ENCODE measurements at regions not wholly inside any gene's neighbourhood (a gene's known extent, or its start where the extent isn't known, plus 50 kb on each side); places are given as distances from the start of the nearest gene placed in this dataset.
"Not testable (repeated sequence)": the region's sequence is repeated elsewhere in the genome, so short reads cannot be mapped to it uniquely, and the experiment has no call there.

GRCh38 chr12:125515887-125516286 lies 450.7 kb downstream of the AACS start:
- DNase-seq, result no peak

- DNase-seq, result no peak
Measured at GRCh38 chr12:125518074-125518473, 452.8 kb downstream of the AACS start.

GRCh38 chr12:125519026-125519651 lies 453.9 kb downstream of the AACS start:
- no peak for DNase-seq

- no peak for DNase-seq
Measured at GRCh38 chr12:125525879-125526278, 460.6 kb downstream of the AACS start.

GRCh38 chr12:125528281-125528680 lies 463.0 kb downstream of the AACS start:
- no peak for DNase-seq

GRCh38 chr12:125530201-125530600 lies 465.0 kb downstream of the AACS start:
- DNase-seq, result no peak

- no peak for DNase-seq
Measured at GRCh38 chr12:125530876-125531275, 465.6 kb downstream of the AACS start.

- no peak for DNase-seq
Measured at GRCh38 chr12:125531574-125531973, 466.3 kb downstream of the AACS start.

- DNase-seq, result no peak
Measured at GRCh38 chr12:125533434-125534029, 468.3 kb downstream of the AACS start.

- no peak for DNase-seq
Measured at GRCh38 chr12:125538401-125539199, 473.4 kb downstream of the AACS start.

GRCh38 chr12:125540580-125541204 lies 475.5 kb downstream of the AACS start:
- DNase-seq, result no peak

GRCh38 chr12:125544960-125545359 lies 479.7 kb downstream of the AACS start:
- DNase-seq, result no peak

- no peak for DNase-seq
Measured at GRCh38 chr12:125549171-125549570, 483.9 kb downstream of the AACS start.

GRCh38 chr12:125549836-125550235 lies 484.6 kb downstream of the AACS start:
- no peak for DNase-seq

GRCh38 chr12:125552295-125552694 lies 487.1 kb downstream of the AACS start:
- DNase-seq, result no peak

GRCh38 chr12:125561008-125561407 lies 495.8 kb downstream of the AACS start:
- DNase-seq, result not testable (repeated sequence)

GRCh38 chr12:125564753-125565152 lies 499.5 kb downstream of the AACS start:
- DNase-seq, result no peak

- DNase-seq, result no peak
Measured at GRCh38 chr12:125567581-125567980, 502.3 kb downstream of the AACS start.

GRCh38 chr12:125568306-125568705 lies 503.1 kb downstream of the AACS start:
- no peak for DNase-seq

- no peak for DNase-seq
Measured at GRCh38 chr12:125573271-125573670, 508.0 kb downstream of the AACS start.

- no peak for DNase-seq
Measured at GRCh38 chr12:125577334-125577733, 512.1 kb downstream of the AACS start.

- no peak for DNase-seq
Measured at GRCh38 chr12:125579916-125580315, 514.7 kb downstream of the AACS start.

GRCh38 chr12:125583071-125583470 lies 517.8 kb downstream of the AACS start:
- no peak for DNase-seq

GRCh38 chr12:125586441-125586840 lies 521.2 kb downstream of the AACS start:
- DNase-seq, result no peak

All from GF-D8 (cell line).